Epithelial cell of esophagus (primary cell): ENCODE measurements at regions not wholly inside any gene's neighbourhood (a gene's known extent, or its start where the extent isn't known, plus 50 kb on each side); places are given as distances from the start of the nearest gene placed in this dataset.

Source experiments
- DNase-seq: peaks from one replicate; pipeline ENCODE4 v3.0.0; 2010; ENCODE audit warnings: low read depth
- H3K4me3 ChIP-seq: 2 replicates; pipeline ENCODE4 v1.5.1; 2011; ENCODE audit warnings: mild to moderate bottlenecking, low read length, control low read depth
- CTCF ChIP-seq: IDR thresholded peaks from 2 replicates; pipeline ENCODE4 v1.5.1; 2011; ENCODE audit warnings: low read depth, mild to moderate bottlenecking, low read length, control low read depth, inconsistent platforms; ENCODE audit not compliant: insufficient read depth; ENCODE audit errors: missing control alignments

- H3K4me3 ChIP-seq, result no peak overlapping the region
- TF ChIP-seq CTCF, result no peak
- DNase-seq, result no peak
Measured at GRCh38 chr10:21019436-21019835, 122.3 kb upstream of the NEBL start.

- DNase-seq, result no peak
- TF ChIP-seq CTCF, result no peak
- H3K4me3 ChIP-seq, result no peak overlapping the region
Measured at GRCh38 chr10:21015851-21016250, 118.7 kb upstream of the NEBL start.

GRCh38 chr10:21014141-21014540 lies 117.0 kb upstream of the NEBL start:
- DNase-seq, result no peak
- TF ChIP-seq CTCF, result no peak
- no peak overlapping the region for H3K4me3 ChIP-seq

- no peak for TF ChIP-seq CTCF
- DNase-seq, result no peak
- H3K4me3 ChIP-seq, result no peak overlapping the region
Measured at GRCh38 chr10:21011433-21012018, 114.4 kb upstream of the NEBL start.

- DNase-seq, result no peak
- no peak for TF ChIP-seq CTCF
Measured at GRCh38 chr10:21010615-21011014, 113.5 kb upstream of the NEBL start.

GRCh38 chr10:21003240-21003822 lies 106.2 kb upstream of the NEBL start:
- no peak for DNase-seq

More at GRCh38 chr10:21010615-21011014, 113.5 kb upstream of the NEBL start:
- no peak overlapping the region for H3K4me3 ChIP-seq

More at GRCh38 chr10:21003240-21003822, 106.2 kb upstream of the NEBL start:
- no peak overlapping the region for H3K4me3 ChIP-seq
- no peak for TF ChIP-seq CTCF
